ENCODE measurements at regions not wholly inside any gene's neighbourhood (a gene's known extent, or its start where the extent isn't known, plus 50 kb on each side); places are given as distances from the start of the nearest gene placed in this dataset.
"Not testable (repeated sequence)": the region's sequence is repeated elsewhere in the genome, so short reads cannot be mapped to it uniquely, and the experiment has no call there.

DNA sequence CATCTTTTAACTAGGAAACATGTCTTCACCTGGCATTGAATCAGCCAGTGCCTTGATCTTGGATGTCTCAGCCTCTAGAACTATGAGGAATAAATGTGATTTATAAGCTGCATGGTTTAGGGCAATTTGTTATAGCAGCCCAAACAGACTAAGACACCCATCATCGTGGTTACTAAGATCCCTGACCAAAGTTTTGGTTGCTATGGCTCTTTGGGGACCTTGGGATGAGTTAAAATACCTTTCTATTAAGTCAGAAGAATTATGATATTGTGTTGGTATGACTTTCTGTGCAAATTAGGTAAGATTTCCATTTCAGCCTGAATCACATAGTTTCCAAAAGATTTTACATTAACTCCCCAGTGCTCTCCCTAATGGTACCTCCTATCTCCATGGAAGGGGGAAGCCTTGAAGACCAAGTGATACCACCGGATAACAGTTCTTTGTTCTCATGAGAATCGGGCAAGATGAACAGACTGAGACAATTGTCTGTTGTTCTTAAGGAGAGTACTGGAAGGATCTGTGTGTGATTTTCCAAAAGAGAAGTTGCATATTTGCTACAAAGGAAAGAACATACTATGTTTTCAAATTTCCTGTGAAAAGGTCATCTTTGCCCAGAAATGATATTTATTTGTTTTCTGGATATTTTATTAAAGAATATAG is 60.4 kb upstream of the UBASH3B start:
- H2BK5ac ChIP-seq (ENCODE audit: low read length), result no peak overlapping the region
- no peak overlapping the region for H3K27ac ChIP-seq (ENCODE audit: low read depth, low read length)
- no peaks in the 10 kb centered on the region for H3K27me3 ChIP-seq (ENCODE audit: insufficient read depth, low read length, poor library complexity)
- H2BK120ac ChIP-seq (ENCODE audit: low read depth, low read length), result no peak overlapping the region
- peaks cover 6% of the 10 kb centered on the region for H3K4me1 ChIP-seq (ENCODE audit: control insufficient read depth, low read depth, low read length)
- no peaks in the 10 kb centered on the region for H3K79me2 ChIP-seq (ENCODE audit: control insufficient read depth, insufficient read depth, low read length)
- H3K4me2 ChIP-seq (ENCODE audit: low read length), result no peak overlapping the region
- no peak overlapping the region for H4K8ac ChIP-seq (ENCODE audit: low read depth, low read length)
- no peak overlapping the region for H3K9ac ChIP-seq (ENCODE audit: low read length)
- no peak overlapping the region for H3K4me3 ChIP-seq (ENCODE audit: low read length)
- H3K18ac ChIP-seq (ENCODE audit: low read length), result no peak overlapping the region
- H3K56ac ChIP-seq (ENCODE audit: low read length), result no peak overlapping the region
- H2BK15ac ChIP-seq (replicated peaks; ENCODE audit: low read depth), result no peak overlapping the region
- DNase-seq, result no peak
- no CpG with 5 or more reads among the region's 3 CpGs for WGBS (ENCODE audit: extremely low coverage, insufficient coverage, low lambda C conversion rate)
- H4K5ac ChIP-seq (ENCODE audit: low read length), result no peak overlapping the region
- no peak overlapping the region for H3K4ac ChIP-seq (ENCODE audit: low read depth, low read length)
- no peaks in the 10 kb centered on the region for H3K79me1 ChIP-seq (ENCODE audit: low read length)
- no peak overlapping the region for H2AK5ac ChIP-seq (ENCODE audit: low read length)
- H3K36me3 ChIP-seq (ENCODE audit: control insufficient read depth, insufficient read depth, low read length), result no peaks in the 10 kb centered on the region
- H3K23ac ChIP-seq (ENCODE audit: low read length), result no peak overlapping the region

DNA sequence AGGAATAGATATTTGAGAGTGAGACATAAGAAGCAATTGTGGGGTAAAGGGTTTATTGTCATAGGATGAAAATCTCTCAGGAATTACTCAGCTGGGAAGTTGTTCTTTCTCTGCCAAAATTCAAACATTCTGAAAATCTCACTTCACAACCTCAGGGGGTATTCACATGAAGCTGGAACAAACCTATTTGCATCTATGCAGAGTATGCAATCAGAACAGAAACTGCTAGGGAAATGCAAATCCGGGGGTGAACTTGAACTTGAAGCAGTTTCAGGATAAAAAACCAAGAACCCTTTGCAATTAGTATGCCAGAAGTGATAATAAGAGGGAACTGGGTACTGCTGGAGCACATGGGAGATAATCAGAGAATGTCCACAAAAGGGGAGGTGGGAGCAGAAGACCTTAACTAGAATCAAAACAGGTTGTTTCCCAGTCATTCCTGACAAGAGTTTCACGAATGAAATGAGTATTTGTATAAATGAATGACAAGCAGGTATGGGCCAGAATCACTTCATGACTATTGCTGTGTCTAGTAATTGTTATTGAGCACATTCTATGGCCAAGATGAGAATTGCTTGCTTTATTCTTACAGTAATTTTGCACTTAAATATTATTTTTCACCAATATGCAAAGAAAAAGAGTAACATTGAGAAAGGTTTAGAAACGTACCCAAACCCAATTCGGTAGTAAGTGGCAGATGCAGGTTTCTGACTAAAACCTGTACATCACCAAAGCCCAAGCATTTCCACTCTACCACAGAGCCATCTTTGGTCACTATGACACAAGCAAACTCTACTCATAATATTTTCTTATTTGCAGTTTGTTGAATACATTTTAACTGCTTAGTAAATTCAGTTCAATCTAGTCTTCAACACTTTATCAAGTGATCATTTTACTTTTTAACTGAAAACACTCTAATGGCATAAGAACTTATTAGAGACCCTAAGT is 61.8 kb upstream of the UBASH3B start:
- WGBS (ENCODE audit: extremely low coverage, insufficient coverage, low lambda C conversion rate), result no CpG with 5 or more reads among the region's 4 CpGs
- H2AK5ac ChIP-seq (ENCODE audit: low read length), result no peak overlapping the region
- H2BK5ac ChIP-seq (ENCODE audit: low read length), result no peak overlapping the region
- peak; percentile 17 for DNase-seq
- H4K8ac ChIP-seq (ENCODE audit: low read depth, low read length), result no peak overlapping the region
- H3K4ac ChIP-seq (ENCODE audit: low read depth, low read length), result no peak overlapping the region
- no peak overlapping the region for H4K5ac ChIP-seq (ENCODE audit: low read length)
- H2BK120ac ChIP-seq (ENCODE audit: low read depth, low read length), result no peak overlapping the region
- H3K4me3 ChIP-seq (ENCODE audit: low read length), result no peak overlapping the region
- H3K18ac ChIP-seq (ENCODE audit: low read length), result no peak overlapping the region
- no peak overlapping the region for H3K9ac ChIP-seq (ENCODE audit: low read length)
- no peak overlapping the region for H3K27ac ChIP-seq (ENCODE audit: low read depth, low read length)
- peaks cover 6% of the 10 kb centered on the region for H3K4me1 ChIP-seq (ENCODE audit: control insufficient read depth, low read depth, low read length)
- H3K79me1 ChIP-seq (ENCODE audit: low read length), result no peaks in the 10 kb centered on the region
- H2BK15ac ChIP-seq (replicated peaks; ENCODE audit: low read depth), result no peak overlapping the region
- no peak overlapping the region for H3K56ac ChIP-seq (ENCODE audit: low read length)
- H3K36me3 ChIP-seq (ENCODE audit: control insufficient read depth, insufficient read depth, low read length), result no peaks in the 10 kb centered on the region
- H3K27me3 ChIP-seq (ENCODE audit: insufficient read depth, low read length, poor library complexity), result no peaks in the 10 kb centered on the region
- no peaks in the 10 kb centered on the region for H3K79me2 ChIP-seq (ENCODE audit: control insufficient read depth, insufficient read depth, low read length)
- no peak overlapping the region for H3K4me2 ChIP-seq (ENCODE audit: low read length)
- no peak overlapping the region for H3K23ac ChIP-seq (ENCODE audit: low read length)

DNA sequence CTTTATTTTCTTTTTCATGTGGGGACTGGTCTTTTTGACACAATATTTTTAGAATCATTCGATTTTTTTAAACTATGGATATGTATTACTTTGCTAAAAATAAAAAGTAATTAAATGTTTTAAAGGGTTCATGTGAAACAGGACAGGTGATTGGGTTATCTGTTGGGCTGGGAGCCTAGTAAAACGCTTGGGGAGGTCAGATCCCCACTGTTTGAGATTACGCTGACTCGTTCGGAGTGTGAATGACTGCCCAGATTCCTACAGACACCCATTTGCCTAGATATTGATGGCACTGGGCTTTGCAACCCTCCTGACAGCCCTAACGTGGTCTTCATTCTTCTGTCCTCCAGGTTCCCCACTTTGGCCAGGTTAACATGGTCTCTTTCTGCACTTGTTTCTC is 62.9 kb upstream of the UBASH3B start:
- Histone ChIP-seq H2BK15ac (replicated peaks; ENCODE audit: low read depth) (no peak overlapping the region), H3K27me3 (ENCODE audit: insufficient read depth, low read length, poor library complexity) (no peaks in the 10 kb centered on the region), H2BK120ac (ENCODE audit: low read depth, low read length) (no peak overlapping the region), H3K9ac (ENCODE audit: low read length) (no peak overlapping the region), H3K27ac (ENCODE audit: low read depth, low read length) (no peak overlapping the region), H3K4ac (ENCODE audit: low read depth, low read length) (no peak overlapping the region), H4K5ac (ENCODE audit: low read length) (no peak overlapping the region), H3K4me2 (ENCODE audit: low read length) (no peak overlapping the region), H3K56ac (ENCODE audit: low read length) (no peak overlapping the region), H3K36me3 (ENCODE audit: control insufficient read depth, insufficient read depth, low read length) (no peaks in the 10 kb centered on the region), H3K4me3 (ENCODE audit: low read length) (no peak overlapping the region), H3K79me2 (ENCODE audit: control insufficient read depth, insufficient read depth, low read length) (no peaks in the 10 kb centered on the region), H3K79me1 (ENCODE audit: low read length) (no peaks in the 10 kb centered on the region), H3K23ac (ENCODE audit: low read length) (no peak overlapping the region), H2BK5ac (ENCODE audit: low read length) (no peak overlapping the region), H2AK5ac (ENCODE audit: low read length) (no peak overlapping the region), H3K18ac (ENCODE audit: low read length) (no peak overlapping the region), H3K4me1 (ENCODE audit: control insufficient read depth, low read depth, low read length) (peaks cover 6% of the 10 kb centered on the region), H4K8ac (ENCODE audit: low read depth, low read length) (no peak overlapping the region)
- no peak for DNase-seq
- no CpG with 5 or more reads among the region's 6 CpGs for WGBS (ENCODE audit: extremely low coverage, insufficient coverage, low lambda C conversion rate)

DNA sequence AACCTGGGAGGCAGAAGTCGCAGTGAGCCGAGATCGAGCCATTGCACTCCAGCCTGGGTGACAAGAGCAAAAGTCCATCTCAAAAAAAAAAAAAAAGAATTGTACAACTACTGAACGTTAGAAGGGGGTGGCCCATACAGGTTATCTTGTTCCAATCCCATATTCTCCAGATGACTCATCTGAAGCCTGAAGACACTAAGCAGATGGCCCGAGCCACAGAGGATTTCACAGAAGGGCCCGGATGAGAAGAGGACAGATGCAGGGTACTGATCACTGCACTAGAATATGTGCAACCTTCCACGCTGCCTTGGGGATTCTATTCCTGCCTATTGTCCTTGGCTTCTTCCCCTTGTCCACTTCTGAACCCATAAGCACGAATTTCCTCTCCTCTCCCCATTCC is 70.9 kb upstream of the UBASH3B start:
- no peak overlapping the region for H3K9ac ChIP-seq (ENCODE audit: low read length)
- no peak for DNase-seq
- no peaks in the 10 kb centered on the region for H3K36me3 ChIP-seq (ENCODE audit: control insufficient read depth, insufficient read depth, low read length)
- no peaks in the 10 kb centered on the region for H3K27me3 ChIP-seq (ENCODE audit: insufficient read depth, low read length, poor library complexity)
- no peak overlapping the region for H3K56ac ChIP-seq (ENCODE audit: low read length)
- no peak overlapping the region for H3K4me3 ChIP-seq (ENCODE audit: low read length)
- H3K4ac ChIP-seq (ENCODE audit: low read depth, low read length), result no peak overlapping the region
- no peak overlapping the region for H2AK5ac ChIP-seq (ENCODE audit: low read length)
- H2BK5ac ChIP-seq (ENCODE audit: low read length), result no peak overlapping the region
- H3K79me2 ChIP-seq (ENCODE audit: control insufficient read depth, insufficient read depth, low read length), result no peaks in the 10 kb centered on the region
- no peak overlapping the region for H2BK120ac ChIP-seq (ENCODE audit: low read depth, low read length)
- WGBS (ENCODE audit: extremely low coverage, insufficient coverage, low lambda C conversion rate), result no CpG with 5 or more reads among the region's 8 CpGs
- H4K5ac ChIP-seq (ENCODE audit: low read length), result no peak overlapping the region
- H3K79me1 ChIP-seq (ENCODE audit: low read length), result no peaks in the 10 kb centered on the region
- no peak overlapping the region for H2BK15ac ChIP-seq (replicated peaks; ENCODE audit: low read depth)
- no peak overlapping the region for H3K18ac ChIP-seq (ENCODE audit: low read length)
- H3K23ac ChIP-seq (ENCODE audit: low read length), result no peak overlapping the region
- H3K27ac ChIP-seq (ENCODE audit: low read depth, low read length), result no peak overlapping the region
- H3K4me2 ChIP-seq (ENCODE audit: low read length), result no peak overlapping the region
- H4K8ac ChIP-seq (ENCODE audit: low read depth, low read length), result no peak overlapping the region
- H3K4me1 ChIP-seq (ENCODE audit: control insufficient read depth, low read depth, low read length), result no peaks in the 10 kb centered on the region

DNA sequence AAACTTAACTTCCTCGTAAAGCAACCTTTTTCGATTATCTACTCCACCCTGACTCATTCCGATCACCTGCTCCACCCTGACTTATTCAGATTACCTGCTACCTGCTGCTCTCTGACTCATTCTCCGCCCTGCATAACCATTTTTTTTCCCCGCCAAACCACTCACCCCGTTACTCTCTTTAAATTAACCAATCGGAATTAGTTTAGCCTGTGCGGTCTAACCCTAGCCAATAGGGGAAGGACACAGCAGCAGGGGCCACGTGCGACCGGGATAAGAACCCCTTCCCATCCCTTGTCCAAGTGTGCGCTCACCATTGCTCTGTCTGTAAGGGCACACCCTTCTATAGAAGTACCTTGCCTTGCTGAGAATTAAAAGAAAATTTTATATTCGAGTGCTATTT is 75.5 kb upstream of the UBASH3B start:
- H3K56ac ChIP-seq (ENCODE audit: low read length); H2AK5ac ChIP-seq (ENCODE audit: low read length); H2BK120ac ChIP-seq (ENCODE audit: low read depth, low read length); H3K4me3 ChIP-seq (ENCODE audit: low read length); H3K27me3 ChIP-seq (ENCODE audit: insufficient read depth, low read length, poor library complexity); H3K4me1 ChIP-seq (ENCODE audit: control insufficient read depth, low read depth, low read length); H3K36me3 ChIP-seq (ENCODE audit: control insufficient read depth, insufficient read depth, low read length); H3K4me2 ChIP-seq (ENCODE audit: low read length); H3K9ac ChIP-seq (ENCODE audit: low read length); H4K5ac ChIP-seq (ENCODE audit: low read length); H2BK15ac ChIP-seq (replicated peaks; ENCODE audit: low read depth); H2BK5ac ChIP-seq (ENCODE audit: low read length); H3K23ac ChIP-seq (ENCODE audit: low read length); H3K27ac ChIP-seq (ENCODE audit: low read depth, low read length); H4K8ac ChIP-seq (ENCODE audit: low read depth, low read length); H3K4ac ChIP-seq (ENCODE audit: low read depth, low read length); H3K79me2 ChIP-seq (ENCODE audit: control insufficient read depth, insufficient read depth, low read length); H3K18ac ChIP-seq (ENCODE audit: low read length); H3K79me1 ChIP-seq (ENCODE audit: low read length): not testable (repeated sequence)
- WGBS (ENCODE audit: extremely low coverage, insufficient coverage, low lambda C conversion rate), result no CpG with 5 or more reads among the region's 13 CpGs
- DNase-seq, result peak; percentile 81

Data from mesendoderm (in vitro differentiated cells).